ENCODE measurements at regions not wholly inside any gene's neighbourhood (a gene's known extent, or its start where the extent isn't known, plus 50 kb on each side); places are given as distances from the start of the nearest gene placed in this dataset.

- no peak overlapping the region for H2BK20ac ChIP-seq (ENCODE audit: low read depth, low read length, poor library complexity, severe bottlenecking)
- no peak overlapping the region for H4K91ac ChIP-seq (ENCODE audit: insufficient read length, low read depth, low read length)
- no peak overlapping the region for H3K18ac ChIP-seq (ENCODE audit: insufficient read length, low read depth, low read length)
- no peak overlapping the region for H2BK120ac ChIP-seq (ENCODE audit: low read depth, low read length, poor library complexity, severe bottlenecking)
- no peak overlapping the region for H3K14ac ChIP-seq (ENCODE audit: insufficient read depth, low read length)
- H3K27ac ChIP-seq (ENCODE audit: insufficient read length, low read depth, low read length), result no peak overlapping the region
- no peak overlapping the region for H4K8ac ChIP-seq (replicated peaks; ENCODE audit: insufficient read length, low read depth, low read length)
- H3K79me2 ChIP-seq (ENCODE audit: insufficient read depth, low read length), result no peaks in the 10 kb centered on the region
- no peak overlapping the region for H3K56ac ChIP-seq (ENCODE audit: insufficient read length, low read depth, low read length)
- Mint-ChIP-seq H3K9me3 (peaks cover 0 to 3% of the 10 kb centered on the region in 2 experiments; a peak in 1 of 5 replicates), H3K27me3 (ENCODE audit: low read depth) (no peaks in the 10 kb centered on the region), H3K4me3 (no peak overlapping the region), H3K4me1 (no peaks in the 10 kb centered on the region), H3K36me3 (ENCODE audit: insufficient read depth in 1 of 3, low read depth in 3 of 3) (no peaks in the 10 kb centered on the region), H3K27ac (no peak overlapping the region)
- H3K23me2 ChIP-seq (ENCODE audit: insufficient read length, low read depth, low read length, poor library complexity, severe bottlenecking), result no peaks in the 10 kb centered on the region
- H3K23ac ChIP-seq (ENCODE audit: insufficient read length, low read depth, low read length), result no peak overlapping the region
- H3K4me2 ChIP-seq (ENCODE audit: insufficient read depth, insufficient read length, low read length), result no peak overlapping the region
- no peak overlapping the region for H2BK12ac ChIP-seq (ENCODE audit: insufficient read length, low read depth, low read length)
- WGBS (ENCODE audit: extremely low coverage, insufficient read length, low lambda C conversion rate), result no CpG with 5 or more reads among the region's 1 CpG
- no peaks in the 10 kb centered on the region for H3K4me1 ChIP-seq (ENCODE audit: insufficient read depth, low read length)
- no peak overlapping the region for H2AK5ac ChIP-seq (ENCODE audit: insufficient read length, low read length)
- no peak for TF ChIP-seq CTCF (conservative IDR thresholded peaks at IDR 0.05)
- no peak overlapping the region for H4K5ac ChIP-seq (ENCODE audit: insufficient read length, low read depth, low read length)
- no peaks in the 10 kb centered on the region for H3K9me3 ChIP-seq (ENCODE audit: control insufficient read depth, low read depth, low read length)
- no peak overlapping the region for H3K9ac ChIP-seq (ENCODE audit: extremely low read depth, insufficient read length, low read length)
- H3T11ph ChIP-seq (ENCODE audit: low read length), result no peak overlapping the region
- no peak overlapping the region for H3K4ac ChIP-seq (ENCODE audit: low read depth, low read length)
- no peak overlapping the region for H2BK5ac ChIP-seq (ENCODE audit: insufficient read length, low read length)
- H4K20me1 ChIP-seq (ENCODE audit: control insufficient read depth, insufficient read depth, insufficient read length), result no peaks in the 10 kb centered on the region
- no peak overlapping the region for H2BK15ac ChIP-seq (ENCODE audit: low read depth, low read length)
- DNase-seq, result no peak
- H3K27me3 ChIP-seq (ENCODE audit: insufficient read depth, low read length), result no peaks in the 10 kb centered on the region
- no peak overlapping the region for H2AFZ ChIP-seq (ENCODE audit: low read length)
- H3K79me1 ChIP-seq (ENCODE audit: insufficient read depth, low read depth, low read length, poor library complexity, severe bottlenecking), result no peaks in the 10 kb centered on the region
These were observed 191.2 kb upstream of the PLXNC1 start for GRCh38 chr12:93957168-93957567.

Measured in H9 (cell line).